ENCODE measurements at regions not wholly inside any gene's neighbourhood (a gene's known extent, or its start where the extent isn't known, plus 50 kb on each side); places are given as distances from the start of the nearest gene placed in this dataset.

- TF ChIP-seq CTCF (conservative IDR thresholded peaks at IDR 0.05 in 1 of 2, IDR thresholded peaks at IDR 0.05 in 1 of 2; ENCODE audit: low read depth in 1 of 2, low read length in 2 of 2) = no peak
- no peak for TF ChIP-seq EZH2 (IDR thresholded peaks at IDR 0.05; ENCODE audit: low read length, missing control alignments)
Observed at GRCh38 chr9:25562101-25562500, 116.1 kb downstream of the TUSC1 start.
